ENCODE measurements at regions not wholly inside any gene's neighbourhood (a gene's known extent, or its start where the extent isn't known, plus 50 kb on each side); places are given as distances from the start of the nearest gene placed in this dataset.

DNA sequence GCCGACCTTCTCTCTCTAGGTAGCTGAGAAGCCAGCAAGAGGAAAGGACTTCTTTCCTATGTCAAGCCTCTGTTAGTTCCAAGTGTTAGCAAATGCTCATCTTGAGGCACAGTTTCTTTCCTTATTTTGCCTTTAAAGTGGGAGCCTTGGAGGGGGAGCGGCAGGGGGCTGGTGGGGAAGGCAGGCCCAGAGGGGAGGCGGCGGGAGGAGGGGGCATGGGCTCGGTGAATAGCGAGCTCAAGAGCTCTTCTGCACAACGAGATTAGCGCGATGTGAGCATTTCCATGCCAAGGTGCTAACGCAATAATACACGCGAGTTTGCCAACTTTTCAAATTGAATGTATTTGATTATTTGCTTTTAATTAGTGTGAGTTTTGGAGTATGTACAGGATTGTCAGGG lies 372.6 kb downstream of the RPS6KC1 start:
- POLR2A ChIA-PET, result no interaction called here
- peaks cover 4% of the 10 kb centered on the region for H3K27me3 Mint-ChIP-seq
- H3K4me3 Mint-ChIP-seq, result no peak overlapping the region
- intact Hi-C loops (cut with micrococcal nuclease), result no loop called here
- no peaks in the 10 kb centered on the region for H3K36me3 Mint-ChIP-seq
- no peak for DNase-seq
- CTCF ChIA-PET, result no interaction called here
- H3K27ac Mint-ChIP-seq, result no peak overlapping the region
- no peaks in the 10 kb centered on the region for H3K9me3 Mint-ChIP-seq
- H3K4me1 Mint-ChIP-seq (ENCODE audit: low read depth), result no peaks in the 10 kb centered on the region

DNA sequence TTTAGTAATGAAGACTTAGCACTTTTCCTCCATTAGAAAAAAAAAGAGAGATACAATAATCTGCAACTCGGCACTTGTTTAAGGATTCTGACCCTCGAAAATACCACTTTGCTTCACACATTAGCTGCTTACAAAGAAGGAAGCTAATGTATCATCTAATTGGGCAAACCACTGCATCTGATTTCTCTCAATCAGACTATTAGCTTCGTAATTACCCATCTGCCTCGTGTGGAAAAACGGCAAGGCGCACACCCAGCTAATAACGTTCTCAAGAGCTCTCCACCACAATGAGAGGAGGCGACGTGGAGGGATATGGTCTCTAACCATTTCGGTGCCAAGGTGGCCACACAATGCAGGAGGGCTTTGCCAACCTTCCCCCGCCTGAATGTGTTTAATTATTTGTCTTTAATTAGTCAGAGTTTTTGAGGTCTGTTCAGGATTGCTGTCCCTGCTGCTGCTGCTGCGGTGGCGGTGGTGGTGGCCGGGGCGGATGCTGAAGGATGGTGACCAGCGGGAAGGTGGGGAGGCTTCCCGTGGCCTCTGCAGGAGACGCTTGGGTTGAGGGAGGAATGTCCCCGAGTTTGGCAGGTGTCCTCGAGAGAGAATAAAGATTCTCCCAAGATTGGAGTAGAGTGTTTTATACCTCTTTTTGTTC lies 374.5 kb downstream of the RPS6KC1 start:
- Mint-ChIP-seq H3K9me3 (no peaks in the 10 kb centered on the region), H3K4me1 (ENCODE audit: low read depth) (no peaks in the 10 kb centered on the region), H3K27ac (no peak overlapping the region), H3K27me3 (peaks cover 4% of the 10 kb centered on the region), H3K4me3 (no peak overlapping the region), H3K36me3 (no peaks in the 10 kb centered on the region)
- intact Hi-C loops (cut with micrococcal nuclease), result no loop called here
- ChIA-PET POLR2A (no interaction called here), CTCF (no interaction called here)
- DNase-seq, result no peak

DNA sequence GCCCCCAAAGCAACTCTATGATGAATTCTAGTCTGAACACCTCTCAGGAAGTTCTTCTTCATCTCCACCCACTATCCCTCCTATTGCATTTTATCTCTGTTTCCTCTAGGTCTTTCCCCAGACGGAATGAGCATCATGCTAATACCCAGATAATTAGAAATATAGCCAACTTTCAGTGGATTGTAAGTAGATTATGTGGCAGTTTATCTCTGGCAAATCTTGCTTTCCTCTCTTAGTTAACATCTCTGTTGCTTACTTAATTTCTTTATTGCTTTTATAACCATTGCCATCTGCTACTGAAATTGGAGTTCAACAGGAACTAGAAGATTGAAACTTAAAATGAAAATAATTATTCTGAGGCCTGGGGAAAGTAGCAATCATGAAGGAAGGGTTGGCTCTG lies 378.6 kb downstream of the RPS6KC1 start:
- Mint-ChIP-seq H3K27me3 (peaks cover 4% of the 10 kb centered on the region), H3K9me3 (no peaks in the 10 kb centered on the region), H3K4me3 (no peak overlapping the region), H3K27ac (no peak overlapping the region), H3K4me1 (ENCODE audit: low read depth) (no peaks in the 10 kb centered on the region), H3K36me3 (no peaks in the 10 kb centered on the region)
- intact Hi-C loops (cut with micrococcal nuclease), result no loop called here
- CTCF ChIA-PET, result no interaction called here
- DNase-seq, result no peak
- POLR2A ChIA-PET, result no interaction called here

DNA sequence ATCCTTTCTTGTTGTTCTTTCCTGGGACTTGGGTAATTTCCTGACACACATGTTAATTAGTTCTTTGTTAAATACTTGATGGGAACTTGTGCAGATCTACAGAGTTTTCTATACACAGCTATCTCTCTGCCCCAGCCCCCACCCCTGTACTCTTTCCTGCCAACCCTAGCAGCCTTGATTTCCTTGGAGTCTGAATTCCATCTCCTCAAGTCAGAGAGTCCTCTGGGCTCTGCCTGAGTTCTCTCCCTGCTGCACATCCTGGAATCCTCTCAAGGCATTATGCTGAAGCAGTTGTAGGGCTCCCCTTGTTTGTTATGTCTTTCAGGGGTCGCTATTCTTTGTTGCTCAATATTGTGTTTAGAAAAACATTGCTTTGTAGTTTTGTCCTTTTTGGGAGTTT lies 384.7 kb downstream of the RPS6KC1 start:
- POLR2A ChIA-PET, result no interaction called here
- DNase-seq, result no peak
- CTCF ChIA-PET, result no interaction called here
- Mint-ChIP-seq H3K9me3 (no peaks in the 10 kb centered on the region), H3K27ac (no peak overlapping the region), H3K4me3 (no peak overlapping the region), H3K36me3 (no peaks in the 10 kb centered on the region), H3K27me3 (peaks cover 4% of the 10 kb centered on the region), H3K4me1 (ENCODE audit: low read depth) (no peaks in the 10 kb centered on the region)
- intact Hi-C loops (cut with micrococcal nuclease), result no loop called here

DNA sequence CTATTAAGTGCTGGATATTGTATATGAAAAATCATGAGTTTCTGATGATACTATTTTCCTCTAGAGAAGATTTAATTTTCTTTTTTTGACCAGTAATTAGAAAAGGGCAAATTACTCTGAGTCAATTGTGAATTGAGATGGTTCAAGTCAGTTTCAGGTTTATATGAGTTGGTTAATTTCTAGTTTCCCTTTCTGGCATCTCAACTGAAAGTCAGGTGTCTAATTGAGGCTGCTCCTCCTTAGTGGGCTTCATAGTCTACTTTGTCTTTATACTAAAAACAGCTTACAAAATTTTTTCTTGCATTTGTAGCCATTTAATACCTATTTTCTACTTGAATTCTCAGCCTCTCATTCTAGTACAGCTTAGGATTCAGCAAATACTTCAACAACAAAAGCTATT lies 387.3 kb downstream of the RPS6KC1 start:
- Mint-ChIP-seq H3K9me3 (no peaks in the 10 kb centered on the region), H3K36me3 (no peaks in the 10 kb centered on the region), H3K27ac (no peak overlapping the region), H3K27me3 (peaks cover 4% of the 10 kb centered on the region), H3K4me3 (no peak overlapping the region), H3K4me1 (ENCODE audit: low read depth) (no peaks in the 10 kb centered on the region)
- no peak for DNase-seq
- CTCF ChIA-PET, result no interaction called here
- POLR2A ChIA-PET, result no interaction called here
- intact Hi-C loops (cut with micrococcal nuclease), result no loop called here

DNA sequence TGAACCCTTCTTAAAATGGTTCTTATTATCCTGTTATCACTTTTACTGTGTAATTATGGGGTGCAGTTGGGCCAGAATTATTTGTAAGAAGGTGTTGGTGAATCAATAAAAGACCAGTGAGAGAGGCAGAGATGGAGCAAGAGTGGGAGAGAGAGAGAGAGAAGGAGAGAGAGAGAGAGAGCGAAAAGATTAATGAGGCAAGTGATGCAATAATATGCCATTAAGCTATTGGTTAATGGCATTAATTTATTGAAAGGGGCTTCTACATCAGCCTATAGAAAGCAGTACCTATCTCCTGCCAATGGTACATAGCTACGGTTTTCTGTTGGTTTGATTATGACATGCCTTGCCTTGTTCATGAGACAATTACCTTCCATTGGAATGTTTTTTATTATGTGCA lies 388.7 kb downstream of the RPS6KC1 start:
- H3K27me3 Mint-ChIP-seq, result peaks cover 4% of the 10 kb centered on the region
- DNase-seq, result no peak
- H3K27ac Mint-ChIP-seq, result no peak overlapping the region
- H3K4me3 Mint-ChIP-seq, result no peak overlapping the region
- intact Hi-C loops (cut with micrococcal nuclease), result no loop called here
- ChIA-PET POLR2A (no interaction called here), CTCF (interaction anchor here (0.7 kb wide), 1 partner anchor 37 kb away, joined by 5 read pairs; no protein-coding TSS in a partner anchor)
- no peaks in the 10 kb centered on the region for H3K9me3 Mint-ChIP-seq
- no peaks in the 10 kb centered on the region for H3K4me1 Mint-ChIP-seq (ENCODE audit: low read depth)
- no peaks in the 10 kb centered on the region for H3K36me3 Mint-ChIP-seq

DNA sequence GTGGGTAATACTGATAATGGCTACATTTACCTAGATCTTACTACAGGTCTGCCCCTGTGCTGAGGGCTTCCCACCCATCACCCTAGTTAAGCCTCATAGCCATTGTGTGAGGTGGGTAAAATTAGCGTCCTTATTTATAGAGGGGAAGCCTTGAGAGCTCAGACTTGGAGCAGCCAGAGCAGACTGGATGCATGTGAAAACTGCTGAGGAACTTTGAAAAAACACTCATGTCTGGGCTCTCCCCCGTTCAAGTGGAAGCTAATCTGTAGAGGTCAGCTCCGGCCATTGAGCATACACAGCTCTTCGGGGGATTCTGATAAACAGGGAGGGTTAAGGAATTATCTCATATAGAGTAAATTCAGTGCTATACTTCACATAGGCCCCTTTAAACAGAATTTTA lies 389.7 kb downstream of the RPS6KC1 start:
- no peak for DNase-seq
- Mint-ChIP-seq H3K36me3 (no peaks in the 10 kb centered on the region), H3K9me3 (no peaks in the 10 kb centered on the region), H3K4me1 (ENCODE audit: low read depth) (no peaks in the 10 kb centered on the region), H3K27ac (no peak overlapping the region), H3K27me3 (peaks cover 4% of the 10 kb centered on the region), H3K4me3 (no peak overlapping the region)
- intact Hi-C loops (cut with micrococcal nuclease), result no loop called here
- ChIA-PET CTCF (no interaction called here), POLR2A (no interaction called here)

DNA sequence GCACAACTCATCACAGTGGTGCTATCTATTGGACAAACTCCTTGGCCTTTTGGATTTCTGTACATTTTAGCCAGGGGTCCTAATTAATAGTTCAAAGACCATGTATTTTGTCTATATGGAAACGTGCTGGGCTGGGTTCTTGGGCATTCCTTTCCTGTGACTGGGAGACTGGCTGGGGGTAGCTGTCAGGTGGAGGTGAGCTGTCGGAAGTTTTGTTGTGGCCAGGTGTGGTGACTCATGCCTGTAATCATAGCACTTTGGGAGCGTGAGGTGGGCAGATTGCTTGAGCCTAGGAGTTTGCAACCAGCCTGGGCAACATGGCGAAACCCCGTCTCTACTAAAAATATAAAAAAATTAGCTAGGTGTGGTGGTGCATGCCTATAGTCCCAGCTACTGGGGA lies 392.4 kb downstream of the RPS6KC1 start:
- intact Hi-C loops (cut with micrococcal nuclease), result no loop called here
- H3K27ac Mint-ChIP-seq, result no peak overlapping the region
- no peaks in the 10 kb centered on the region for H3K9me3 Mint-ChIP-seq
- ChIA-PET CTCF (no interaction called here), POLR2A (no interaction called here)
- no peaks in the 10 kb centered on the region for H3K4me1 Mint-ChIP-seq (ENCODE audit: low read depth)
- no peaks in the 10 kb centered on the region for H3K36me3 Mint-ChIP-seq
- DNase-seq, result no peak
- peaks cover 4% of the 10 kb centered on the region for H3K27me3 Mint-ChIP-seq
- no peak overlapping the region for H3K4me3 Mint-ChIP-seq

DNA sequence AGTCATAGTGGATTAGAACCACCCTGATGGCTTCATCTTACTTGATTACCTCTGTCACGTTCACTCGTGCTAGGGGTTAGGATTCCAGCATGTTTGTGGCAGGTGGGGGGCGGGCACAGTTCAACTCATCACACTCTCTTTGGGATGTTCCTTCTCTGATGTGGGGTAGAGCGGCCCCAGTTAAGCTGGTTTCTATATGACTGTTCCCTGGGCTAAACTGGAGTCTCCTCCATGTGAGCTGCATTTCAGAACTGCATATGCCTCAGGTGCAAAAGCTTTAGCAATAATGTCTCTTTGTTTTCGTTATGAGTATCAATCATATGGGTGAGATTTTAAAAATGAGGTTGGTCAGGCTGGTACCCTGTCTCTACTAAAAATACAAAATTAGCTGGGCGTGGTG lies 393.2 kb downstream of the RPS6KC1 start:
- Mint-ChIP-seq H3K36me3 (no peaks in the 10 kb centered on the region), H3K4me1 (ENCODE audit: low read depth) (no peaks in the 10 kb centered on the region), H3K4me3 (no peak overlapping the region), H3K27me3 (peaks cover 4% of the 10 kb centered on the region), H3K9me3 (no peaks in the 10 kb centered on the region), H3K27ac (no peak overlapping the region)
- peak; percentile 12 for DNase-seq
- ChIA-PET POLR2A (no interaction called here), CTCF (no interaction called here)
- intact Hi-C loops (cut with micrococcal nuclease), result no loop called here

DNA sequence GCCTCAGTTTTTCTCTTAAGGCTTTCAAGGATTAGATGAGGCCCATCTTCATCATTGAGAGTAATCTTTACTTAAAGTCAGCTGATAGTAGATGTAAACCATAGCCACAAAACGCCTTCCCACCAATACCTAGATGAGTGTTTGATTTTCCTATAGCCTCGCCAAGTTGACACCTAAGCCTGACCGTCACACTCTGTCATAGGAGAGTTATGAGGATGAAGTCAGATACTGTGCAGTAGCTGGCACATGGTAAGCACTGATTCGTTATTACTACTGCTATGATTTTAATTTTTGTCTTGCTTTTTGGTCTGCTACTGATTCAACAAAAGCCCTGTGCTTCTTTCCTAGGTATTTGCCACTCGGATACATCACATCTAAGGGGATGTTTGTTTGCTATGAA lies 395.5 kb downstream of the RPS6KC1 start:
- DNase-seq, result no peak
- intact Hi-C loops (cut with micrococcal nuclease), result no loop called here
- Mint-ChIP-seq H3K27me3 (no peaks in the 10 kb centered on the region), H3K4me1 (ENCODE audit: low read depth) (no peaks in the 10 kb centered on the region), H3K4me3 (no peak overlapping the region), H3K9me3 (no peaks in the 10 kb centered on the region), H3K36me3 (no peaks in the 10 kb centered on the region), H3K27ac (no peak overlapping the region)
- CTCF ChIA-PET, result no interaction called here
- POLR2A ChIA-PET, result no interaction called here

DNA sequence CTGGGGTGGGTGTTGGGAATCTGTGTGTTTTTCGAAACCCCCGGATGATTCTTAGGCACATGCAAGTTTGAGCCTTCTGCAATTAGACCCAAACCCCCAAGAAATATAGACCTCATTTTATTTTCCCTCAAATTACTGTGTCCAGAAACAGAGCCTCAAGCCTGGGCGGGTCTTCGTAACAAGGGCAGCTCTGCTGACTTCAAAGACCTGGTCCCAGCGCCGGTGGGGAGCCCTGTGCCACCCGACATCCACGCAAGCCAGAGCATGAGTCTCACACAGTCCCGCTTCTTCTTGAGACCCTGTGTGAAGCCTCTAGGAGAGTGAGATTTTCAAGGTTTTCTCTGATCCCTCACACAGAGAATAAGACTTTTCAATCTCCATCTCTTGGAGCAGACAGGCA lies 397.3 kb downstream of the RPS6KC1 start:
- no peaks in the 10 kb centered on the region for H3K36me3 Mint-ChIP-seq
- H3K9me3 Mint-ChIP-seq, result no peaks in the 10 kb centered on the region
- ChIA-PET POLR2A (no interaction called here), CTCF (no interaction called here)
- intact Hi-C loops (cut with micrococcal nuclease), result no loop called here
- H3K4me1 Mint-ChIP-seq (ENCODE audit: low read depth), result no peaks in the 10 kb centered on the region
- DNase-seq, result no peak
- H3K27me3 Mint-ChIP-seq, result no peaks in the 10 kb centered on the region
- H3K27ac Mint-ChIP-seq, result no peak overlapping the region
- H3K4me3 Mint-ChIP-seq, result no peak overlapping the region

DNA sequence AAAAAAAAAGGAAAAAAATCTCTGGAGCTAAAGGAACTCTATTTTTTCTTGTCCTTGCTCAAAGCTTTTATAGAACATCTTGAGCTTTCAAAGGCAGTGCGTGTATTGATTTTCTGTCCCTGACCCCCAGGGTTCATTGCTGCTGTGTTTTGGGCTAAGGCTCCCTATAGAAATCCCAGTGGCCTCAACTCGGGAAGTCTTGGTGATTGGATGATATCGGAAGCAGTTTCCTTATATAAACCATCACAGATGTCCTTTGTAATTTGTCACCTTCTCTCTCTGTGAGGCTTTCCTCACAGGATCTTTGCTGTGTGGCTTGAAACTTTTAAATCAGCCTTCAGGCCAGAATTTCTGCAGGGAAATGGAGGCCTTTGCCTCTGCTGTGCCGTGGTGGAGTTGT lies 397.7 kb downstream of the RPS6KC1 start:
- intact Hi-C loops (cut with micrococcal nuclease), result no loop called here
- CTCF ChIA-PET, result no interaction called here

DNA sequence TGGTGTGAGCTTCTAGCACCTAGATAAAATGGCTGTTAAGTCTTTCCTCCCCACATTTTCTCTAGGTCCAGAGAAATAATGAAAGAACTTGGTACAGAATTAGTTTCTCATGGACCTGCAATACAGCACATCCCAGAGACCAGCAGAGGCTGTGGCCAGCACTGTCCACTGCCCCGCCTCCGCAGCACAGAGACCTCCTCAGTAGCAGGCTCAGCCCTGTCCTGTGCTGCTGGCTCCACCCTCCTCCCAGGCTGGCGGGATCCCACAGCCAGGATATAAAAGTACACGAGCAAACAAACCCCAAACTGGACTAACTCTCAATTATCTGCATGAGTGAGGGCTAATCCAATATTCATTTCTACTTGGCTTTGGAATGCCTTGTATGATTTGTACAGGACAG lies 401.5 kb downstream of the RPS6KC1 start:
- ChIA-PET POLR2A (no interaction called here), CTCF (no interaction called here)
- H3K27me3 Mint-ChIP-seq, result no peaks in the 10 kb centered on the region
- no peak overlapping the region for H3K4me3 Mint-ChIP-seq
- H3K9me3 Mint-ChIP-seq, result no peaks in the 10 kb centered on the region
- intact Hi-C loops (cut with micrococcal nuclease), result no loop called here
- H3K27ac Mint-ChIP-seq, result no peak overlapping the region
- H3K36me3 Mint-ChIP-seq, result no peaks in the 10 kb centered on the region
- no peak for DNase-seq
- no peaks in the 10 kb centered on the region for H3K4me1 Mint-ChIP-seq (ENCODE audit: low read depth)

More for the DNA sequence above, 397.7 kb downstream of the RPS6KC1 start:
- H3K4me3 Mint-ChIP-seq, result no peak overlapping the region
- no peak for DNase-seq
- no peaks in the 10 kb centered on the region for H3K4me1 Mint-ChIP-seq (ENCODE audit: low read depth)
- no peak overlapping the region for H3K27ac Mint-ChIP-seq
- H3K27me3 Mint-ChIP-seq, result no peaks in the 10 kb centered on the region
- H3K9me3 Mint-ChIP-seq, result no peaks in the 10 kb centered on the region
- POLR2A ChIA-PET, result no interaction called here
- H3K36me3 Mint-ChIP-seq, result no peaks in the 10 kb centered on the region

DNA sequence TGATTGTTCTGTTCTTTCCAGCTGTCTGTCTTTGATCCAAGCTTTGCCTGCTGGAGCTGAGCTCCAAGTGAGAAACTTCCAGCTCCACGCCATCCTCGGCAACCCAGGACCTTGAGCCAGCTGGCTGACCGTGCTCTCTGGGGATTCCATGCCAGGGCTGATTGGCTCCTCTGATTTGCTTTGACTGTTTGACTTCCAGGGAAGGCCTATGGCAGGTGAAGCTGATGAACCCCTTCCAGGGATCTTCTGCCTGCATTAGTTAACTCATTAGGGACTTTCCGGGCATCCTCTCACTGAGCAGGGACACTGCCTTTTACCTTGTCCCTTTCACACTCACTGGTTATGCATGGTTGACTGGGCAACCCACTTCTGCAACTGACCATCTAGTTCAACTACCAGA lies 406.1 kb downstream of the RPS6KC1 start:
- Mint-ChIP-seq H3K27ac (no peak overlapping the region), H3K36me3 (no peaks in the 10 kb centered on the region), H3K27me3 (no peaks in the 10 kb centered on the region), H3K9me3 (peaks cover 4% of the 10 kb centered on the region), H3K4me1 (ENCODE audit: low read depth) (no peaks in the 10 kb centered on the region), H3K4me3 (no peak overlapping the region)
- POLR2A ChIA-PET, result no interaction called here
- CTCF ChIA-PET, result no interaction called here
- DNase-seq, result no peak
- intact Hi-C loops (cut with micrococcal nuclease), result no loop called here
